GM12873 (cell line): ENCODE measurements at regions not wholly inside any gene's neighbourhood (a gene's known extent, or its start where the extent isn't known, plus 50 kb on each side); places are given as distances from the start of the nearest gene placed in this dataset.

Experiments used
- CTCF ChIP-seq: IDR thresholded peaks from 2 replicates; pipeline ENCODE4 v1.5.1; 2012; ENCODE audit warnings: low read depth, mild to moderate bottlenecking, moderate library complexity, low read length, control low read depth; ENCODE audit not compliant: insufficient read depth; ENCODE audit errors: missing control alignments

GRCh38 chr9:85114799-85115198 is 445.3 kb downstream of the NTRK2 start:
- TF ChIP-seq CTCF, result no peak

- TF ChIP-seq CTCF, result no peak
These were observed 443.4 kb downstream of the NTRK2 start for GRCh38 chr9:85112933-85113418.

- TF ChIP-seq CTCF, result no peak
These were observed 442.9 kb downstream of the NTRK2 start for GRCh38 chr9:85112391-85112790.

- no peak for TF ChIP-seq CTCF
These were observed 439.2 kb downstream of the NTRK2 start for GRCh38 chr9:85108746-85109145.

GRCh38 chr9:85108229-85108628 is 438.7 kb downstream of the NTRK2 start:
- TF ChIP-seq CTCF, result no peak

- TF ChIP-seq CTCF, result no peak
These were observed 419.9 kb downstream of the NTRK2 start for GRCh38 chr9:85089188-85089969.

GRCh38 chr9:85081963-85082362 is 412.4 kb downstream of the NTRK2 start:
- TF ChIP-seq CTCF, result no peak

GRCh38 chr9:85079349-85079748 is 409.8 kb downstream of the NTRK2 start:
- no peak for TF ChIP-seq CTCF
